Erythroblast (primary cell): ENCODE measurements at regions not wholly inside any gene's neighbourhood (a gene's known extent, or its start where the extent isn't known, plus 50 kb on each side); places are given as distances from the start of the nearest gene placed in this dataset.

Source experiments
- DNase-seq, 2 experiments: peaks; one replicate each; lab custom pipeline; 2025; lab: John Stamatoyannopoulos, UW
- GATA1 ChIP-seq: IDR thresholded peaks from 2 replicates; pipeline ENCODE4 v1.6.1; 2011; ENCODE audit warnings: low read depth, mild to moderate bottlenecking, control low read depth, low read length, moderate library complexity
- POLR2A ChIP-seq: IDR thresholded peaks from 2 replicates; pipeline ENCODE4 v1.6.1; 2011; ENCODE audit warnings: mild to moderate bottlenecking, low read length

GRCh38 chr17:13749891-13750235 is 148.1 kb upstream of the HS3ST3A1 start:
- TF ChIP-seq POLR2A (no peak), GATA1 (no peak)
- DNase-seq = no peak

GRCh38 chr17:13750816-13751793 is 149.4 kb upstream of the HS3ST3A1 start:
- TF ChIP-seq GATA1 (no peak), POLR2A (no peak)
- no peak for DNase-seq

- peak; percentile 2 to 49 for DNase-seq
- TF ChIP-seq POLR2A (no peak), GATA1 (no peak)
Measured at GRCh38 chr17:13753154-13753553, 151.4 kb upstream of the HS3ST3A1 start.

GRCh38 chr17:13753771-13754170 is 152.0 kb upstream of the HS3ST3A1 start:
- DNase-seq = no peak
- no peak for TF ChIP-seq POLR2A
- TF ChIP-seq GATA1 = no peak

- TF ChIP-seq POLR2A (no peak), GATA1 (no peak)
- DNase-seq = no peak
Measured at GRCh38 chr17:13755851-13756250, 154.1 kb upstream of the HS3ST3A1 start.

- peak in 1 of 2 experiments; percentile 5 for DNase-seq
- TF ChIP-seq POLR2A = no peak
- TF ChIP-seq GATA1 = no peak
Measured at GRCh38 chr17:13756763-13757162, 155.0 kb upstream of the HS3ST3A1 start.

GRCh38 chr17:13757871-13758270 is 156.1 kb upstream of the HS3ST3A1 start:
- TF ChIP-seq POLR2A = no peak
- DNase-seq = no peak

- no peak for TF ChIP-seq GATA1
- TF ChIP-seq POLR2A = no peak
- DNase-seq = no peak
Measured at GRCh38 chr17:13759518-13760335, 158.0 kb upstream of the HS3ST3A1 start.

- TF ChIP-seq GATA1 (no peak), POLR2A (no peak)
- DNase-seq = peak in 1 of 2 experiments; percentile 27
Measured at GRCh38 chr17:13761038-13761603, 159.4 kb upstream of the HS3ST3A1 start.

GRCh38 chr17:13765701-13766100 is 164.0 kb upstream of the HS3ST3A1 start:
- no peak for DNase-seq

GRCh38 chr17:13770702-13771101 is 169.0 kb upstream of the HS3ST3A1 start:
- TF ChIP-seq GATA1 = no peak
- TF ChIP-seq POLR2A = no peak
- no peak for DNase-seq

More at GRCh38 chr17:13765701-13766100, 164.0 kb upstream of the HS3ST3A1 start:
- no peak for TF ChIP-seq GATA1
- no peak for TF ChIP-seq POLR2A

- no peak for DNase-seq
Measured at GRCh38 chr17:13775450-13775849, 173.7 kb upstream of the HS3ST3A1 start.

GRCh38 chr17:13776027-13776551 is 174.4 kb upstream of the HS3ST3A1 start:
- DNase-seq = no peak
- TF ChIP-seq POLR2A (no peak), GATA1 (no peak)

More at GRCh38 chr17:13775450-13775849, 173.7 kb upstream of the HS3ST3A1 start:
- no peak for TF ChIP-seq GATA1
- TF ChIP-seq POLR2A = no peak

GRCh38 chr17:13777003-13777402 is 175.3 kb upstream of the HS3ST3A1 start:
- no peak for DNase-seq

More at GRCh38 chr17:13777003-13777402, 175.3 kb upstream of the HS3ST3A1 start:
- TF ChIP-seq GATA1 (no peak), POLR2A (no peak)
